ENCODE measurements at regions not wholly inside any gene's neighbourhood (a gene's known extent, or its start where the extent isn't known, plus 50 kb on each side); places are given as distances from the start of the nearest gene placed in this dataset.
"Not testable (repeated sequence)": the region's sequence is repeated elsewhere in the genome, so short reads cannot be mapped to it uniquely, and the experiment has no call there.

DNA sequence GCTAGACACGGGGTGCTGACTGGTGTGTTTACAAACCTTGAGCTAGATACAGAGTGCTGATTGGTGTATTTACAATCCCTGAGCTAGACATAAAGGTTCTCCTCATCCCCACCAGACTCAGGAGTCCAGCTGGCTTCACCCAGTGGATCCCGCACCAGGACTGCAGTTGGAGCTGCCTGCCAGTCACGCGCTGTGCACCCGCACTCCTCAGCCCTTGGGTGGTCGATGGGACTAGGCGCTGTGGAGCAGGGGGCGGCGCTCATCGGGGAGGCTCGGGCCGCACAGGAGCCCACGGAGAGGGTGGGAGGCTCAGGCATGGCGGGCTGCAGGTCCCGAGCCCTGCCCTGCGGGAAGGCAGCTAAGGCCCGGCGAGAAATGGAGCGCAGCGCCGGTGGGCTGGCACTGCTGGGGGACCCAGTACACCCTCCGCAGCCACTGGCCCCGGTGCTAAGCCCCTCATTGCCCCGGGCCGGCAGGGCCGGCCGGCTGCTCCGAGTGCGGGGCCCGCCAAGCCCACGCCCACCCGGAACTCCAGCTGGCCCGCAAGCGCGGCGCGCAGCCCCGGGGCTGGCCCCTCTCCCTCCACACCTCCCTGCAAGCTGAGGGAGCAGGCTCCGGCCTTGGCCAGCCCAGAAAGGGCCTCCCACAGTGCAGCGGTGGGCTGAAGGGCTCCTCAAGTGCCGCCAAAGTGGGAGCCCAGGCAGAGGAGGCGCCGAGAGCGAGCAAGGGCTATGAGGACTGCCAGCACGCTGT, 406.4 kb downstream of the HLX start:
- TF ChIP-seq EZH2 (IDR thresholded peaks at IDR 0.05; ENCODE audit: insufficient read depth, low read length): not testable (repeated sequence)
- TF ChIP-seq, protein P1, sequence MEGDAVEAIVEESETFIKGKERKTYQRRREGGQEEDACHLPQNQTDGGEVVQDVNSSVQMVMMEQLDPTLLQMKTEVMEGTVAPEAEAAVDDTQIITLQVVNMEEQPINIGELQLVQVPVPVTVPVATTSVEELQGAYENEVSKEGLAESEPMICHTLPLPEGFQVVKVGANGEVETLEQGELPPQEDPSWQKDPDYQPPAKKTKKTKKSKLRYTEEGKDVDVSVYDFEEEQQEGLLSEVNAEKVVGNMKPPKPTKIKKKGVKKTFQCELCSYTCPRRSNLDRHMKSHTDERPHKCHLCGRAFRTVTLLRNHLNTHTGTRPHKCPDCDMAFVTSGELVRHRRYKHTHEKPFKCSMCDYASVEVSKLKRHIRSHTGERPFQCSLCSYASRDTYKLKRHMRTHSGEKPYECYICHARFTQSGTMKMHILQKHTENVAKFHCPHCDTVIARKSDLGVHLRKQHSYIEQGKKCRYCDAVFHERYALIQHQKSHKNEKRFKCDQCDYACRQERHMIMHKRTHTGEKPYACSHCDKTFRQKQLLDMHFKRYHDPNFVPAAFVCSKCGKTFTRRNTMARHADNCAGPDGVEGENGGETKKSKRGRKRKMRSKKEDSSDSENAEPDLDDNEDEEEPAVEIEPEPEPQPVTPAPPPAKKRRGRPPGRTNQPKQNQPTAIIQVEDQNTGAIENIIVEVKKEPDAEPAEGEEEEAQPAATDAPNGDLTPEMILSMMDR (IDR thresholded peaks at IDR 0.05; ENCODE audit: insufficient read depth, low read depth, low read length): not testable (repeated sequence)

All from astrocyte (in vitro differentiated cells and primary cell).